ENCODE measurements at regions not wholly inside any gene's neighbourhood (a gene's known extent, or its start where the extent isn't known, plus 50 kb on each side); places are given as distances from the start of the nearest gene placed in this dataset.
A peak's percentile ranks its signal among the peaks of the same experiment; 100 is the strongest.
"Not testable (repeated sequence)": the region's sequence is repeated elsewhere in the genome, so short reads cannot be mapped to it uniquely, and the experiment has no call there.

DNA sequence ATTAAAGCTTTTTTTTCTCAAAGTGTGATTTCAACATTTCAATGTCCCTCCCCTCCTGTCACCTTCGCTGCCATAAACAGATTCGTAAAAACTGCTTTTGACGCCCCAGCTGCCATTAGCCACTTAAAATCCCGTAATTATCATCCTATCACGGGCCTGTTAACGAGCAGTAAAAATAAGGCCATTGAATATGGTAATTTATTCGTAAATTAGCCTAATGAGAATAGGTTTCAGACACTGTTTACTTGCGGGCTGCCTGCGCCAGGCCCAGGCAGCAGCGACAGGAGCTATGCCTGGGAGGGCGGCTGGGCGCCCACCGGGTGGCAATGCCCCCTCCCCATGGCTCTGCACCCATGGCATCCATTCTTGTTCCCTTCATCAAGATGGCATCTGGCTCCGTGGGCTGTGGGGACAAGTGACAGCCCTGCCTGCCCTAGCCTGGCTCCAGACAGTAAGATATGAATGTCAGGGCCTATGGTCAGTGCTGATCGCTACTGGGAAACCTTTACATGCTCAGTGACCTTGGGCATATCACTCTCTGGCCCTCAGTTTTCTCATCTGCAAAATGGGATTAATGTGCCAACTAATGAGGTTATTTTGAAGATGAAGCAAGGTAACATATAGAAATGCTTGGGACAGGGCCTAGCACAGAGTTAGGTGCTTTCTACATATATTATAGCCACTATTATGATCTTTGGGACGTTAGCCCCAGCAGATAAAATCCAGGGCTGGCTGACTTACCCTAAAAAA is 500.8 kb downstream of the MN1 start:
- DNase-seq = no peak

DNA sequence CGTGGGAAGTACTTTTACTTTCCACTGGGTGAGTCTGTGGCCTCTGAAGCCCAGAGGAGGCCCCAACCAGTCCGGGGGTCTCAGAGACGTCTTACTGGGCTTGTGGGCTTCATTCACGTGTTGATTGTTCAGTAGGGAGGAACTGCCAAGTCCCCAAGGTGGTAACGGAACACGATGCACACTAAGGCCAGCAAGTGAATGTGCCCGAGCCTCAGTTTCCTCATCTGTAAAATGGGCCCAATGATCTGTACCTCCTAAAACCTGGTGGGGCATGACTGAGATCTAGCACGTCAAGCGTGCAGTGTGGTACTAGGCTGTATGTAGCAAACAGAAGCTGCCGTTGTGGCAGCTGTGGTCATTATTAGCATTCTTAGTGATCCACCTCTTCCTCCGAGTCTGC is 499.1 kb downstream of the MN1 start:
- no peak for DNase-seq

DNA sequence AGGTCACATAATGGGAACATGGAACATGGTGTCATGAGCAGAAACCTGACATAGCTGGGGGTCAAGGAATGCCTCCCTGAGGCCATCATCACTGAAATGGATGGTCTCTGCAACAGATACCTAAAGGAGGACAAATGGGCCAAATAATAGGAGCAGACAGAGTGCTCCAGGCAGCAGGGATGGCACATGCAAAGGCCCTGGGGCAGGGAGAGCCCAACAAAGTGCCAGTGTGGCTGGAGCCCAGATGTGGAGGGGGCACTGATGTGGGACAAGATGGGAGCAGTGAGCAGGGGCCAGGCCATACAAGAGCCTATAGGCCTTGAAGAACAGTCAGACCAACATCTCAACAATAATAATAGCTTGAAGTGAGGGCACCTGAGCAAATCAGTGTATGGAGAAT is 497.8 kb downstream of the MN1 start:
- DNase-seq = no peak

DNA sequence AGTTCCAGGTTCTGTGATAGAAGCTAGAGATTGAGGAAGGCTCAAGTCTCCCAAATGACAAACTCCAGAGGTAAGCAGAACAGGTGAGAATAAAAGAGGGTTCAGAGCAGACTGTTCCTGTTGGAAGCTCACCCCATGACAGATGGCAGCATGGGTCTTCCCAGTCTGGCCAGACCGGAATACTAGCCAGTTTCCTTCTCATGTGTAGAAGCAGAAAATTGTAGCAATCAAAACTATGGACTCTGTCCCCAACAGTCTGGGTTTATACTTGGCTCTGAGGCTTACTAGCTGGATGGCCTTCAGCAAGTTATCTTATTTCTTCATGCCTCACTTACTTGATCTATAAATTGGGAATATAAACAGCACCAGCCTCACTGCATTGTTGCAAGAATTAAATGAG is 494.8 kb downstream of the MN1 start:
- DNase-seq = no peak

DNA sequence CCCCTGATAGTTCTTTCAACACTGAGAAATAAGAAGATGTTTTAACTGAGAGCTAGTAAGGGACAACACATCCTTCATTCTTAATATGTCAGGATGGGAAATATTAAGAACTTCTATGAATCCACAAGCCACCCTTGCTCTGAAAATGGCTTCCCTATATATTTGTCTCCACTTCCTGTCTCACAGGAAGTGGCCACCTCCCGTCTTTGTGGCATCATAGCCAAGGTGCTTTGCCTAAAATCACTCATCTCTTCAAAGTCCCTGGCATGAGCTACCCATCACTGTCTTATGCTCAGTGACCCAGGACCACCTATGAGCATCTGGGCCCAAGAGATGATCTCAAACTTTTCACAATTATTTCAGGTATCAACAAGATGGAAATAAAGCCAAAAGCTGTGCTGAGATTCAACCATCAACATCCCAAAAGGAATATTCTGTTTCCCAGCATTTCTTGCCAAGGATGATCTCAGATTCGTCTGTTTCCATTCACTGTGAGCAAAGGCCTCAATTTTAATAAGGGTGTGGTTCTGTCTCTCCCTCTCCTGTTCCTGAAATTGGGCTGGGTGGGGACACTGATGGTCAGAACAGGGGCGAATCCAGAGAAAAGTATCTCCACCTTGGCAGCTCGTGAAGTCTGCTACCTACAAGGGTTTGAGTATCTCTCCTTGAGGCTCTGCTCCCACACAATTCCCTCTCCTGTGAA is 493.9 kb downstream of the MN1 start:
- DNase-seq = no peak

DNA sequence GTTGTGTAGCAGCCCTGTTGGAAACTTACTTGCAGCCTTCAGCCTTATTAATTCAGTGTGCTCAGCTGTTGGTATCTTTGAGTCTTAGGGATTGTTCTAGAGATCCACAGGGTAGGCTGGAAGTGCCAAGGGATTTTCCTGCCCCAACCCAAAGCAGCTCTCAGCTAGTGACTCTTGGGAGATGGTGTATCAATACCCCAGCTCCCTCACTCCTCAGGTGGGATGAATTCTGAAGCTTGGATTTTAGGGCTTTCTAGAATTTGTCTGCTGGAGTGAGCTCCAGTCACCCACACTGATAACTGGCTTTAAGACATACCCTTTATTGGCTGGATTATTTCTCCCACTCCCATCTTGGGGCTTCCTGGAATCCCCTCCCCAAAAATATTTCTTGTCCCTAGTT is 493.0 kb downstream of the MN1 start:
- DNase-seq = no peak

DNA sequence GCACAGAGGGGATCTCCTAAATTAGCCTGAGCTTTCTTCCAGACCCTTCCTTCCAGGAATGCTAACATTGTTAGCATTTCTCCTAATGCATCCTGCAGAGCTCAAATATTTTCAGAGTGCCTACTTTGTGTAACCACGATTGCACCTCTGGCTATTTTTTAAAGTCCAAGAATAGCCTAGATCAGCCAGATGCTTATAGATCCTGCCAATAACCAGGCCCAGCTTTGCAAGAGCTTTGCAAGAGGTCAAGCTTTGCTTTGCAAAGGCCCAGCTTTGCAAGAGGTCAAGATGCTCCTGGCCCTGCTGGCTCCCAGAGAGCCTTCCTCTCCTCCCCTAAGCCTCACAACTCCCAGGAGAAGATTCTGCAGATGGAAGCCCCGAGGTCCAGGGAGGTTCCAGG is 491.9 kb downstream of the MN1 start:
- DNase-seq = no peak

DNA sequence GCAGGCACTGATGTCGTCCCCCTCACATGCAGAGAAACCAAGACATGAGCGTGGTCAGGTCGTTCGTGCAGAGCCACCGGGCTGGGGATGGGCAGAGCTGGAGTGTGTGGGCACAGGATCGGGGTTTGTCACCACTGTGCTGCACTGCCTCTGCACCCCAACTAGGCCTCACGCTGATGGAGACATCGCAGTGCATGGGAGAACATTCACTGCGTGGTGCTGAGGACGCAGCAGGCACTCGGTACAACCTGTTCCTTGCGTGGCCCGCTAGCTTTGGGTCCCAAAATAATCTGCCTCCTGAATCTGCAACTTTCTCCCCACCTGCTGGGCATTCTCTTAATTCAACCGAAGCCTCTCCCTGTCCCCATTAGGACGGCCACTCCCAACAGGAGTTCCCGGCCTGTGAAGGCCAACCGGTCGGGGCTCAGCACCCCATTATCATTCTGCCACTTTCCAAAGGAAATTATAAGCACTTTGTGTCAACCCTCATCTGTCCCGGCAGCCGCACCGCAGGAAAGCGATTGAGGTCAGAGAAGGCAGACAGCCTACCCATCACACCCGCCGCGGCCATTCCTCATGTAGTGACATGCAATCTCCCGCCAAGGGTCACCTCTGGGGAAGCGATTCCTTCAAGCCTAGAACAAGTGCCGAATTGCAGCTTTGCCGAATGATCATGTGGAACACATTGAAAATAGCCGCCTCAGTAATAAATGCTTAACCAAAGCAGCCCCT is 490.4 kb downstream of the MN1 start:
- no peak for DNase-seq

DNA sequence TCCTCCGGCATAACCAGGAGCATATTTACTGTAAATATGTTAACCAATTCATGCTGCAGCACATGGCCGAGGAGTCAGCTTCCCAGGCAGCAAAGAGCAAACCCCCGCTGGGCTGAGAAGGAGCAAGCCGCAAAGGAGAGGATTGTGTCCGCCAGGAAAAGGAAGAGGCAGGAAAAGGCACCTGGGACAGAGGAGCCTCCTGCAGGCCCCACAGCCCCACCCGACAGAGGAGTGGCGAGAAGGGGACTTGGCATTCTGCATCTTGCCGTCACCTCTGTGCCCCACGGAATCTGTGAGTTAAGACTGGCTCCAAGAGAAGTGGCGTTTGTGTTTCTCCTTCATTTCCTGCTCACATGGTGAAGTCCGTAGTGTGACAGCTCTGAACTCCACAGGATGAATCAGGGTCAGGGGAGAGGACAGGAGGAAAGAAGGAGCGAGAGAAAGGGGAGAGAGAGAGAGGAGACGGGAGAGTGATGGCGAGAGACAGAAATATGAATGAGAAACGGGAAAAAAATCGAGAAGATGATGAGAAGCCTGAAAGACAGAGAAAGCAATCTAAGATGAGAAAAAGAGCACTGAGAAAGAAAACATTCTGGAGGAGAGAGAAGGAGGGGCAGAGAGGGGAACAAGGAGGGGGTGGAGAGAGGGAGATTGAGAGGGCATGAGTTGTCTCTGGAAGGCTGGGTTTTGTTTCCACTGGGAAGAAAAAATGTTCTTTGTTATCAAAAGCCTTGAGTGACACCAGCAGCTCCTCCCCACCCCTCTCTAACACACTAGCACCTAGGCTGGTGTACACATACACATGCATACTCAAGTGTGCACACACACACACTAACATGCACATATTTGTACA is 489.6 kb downstream of the MN1 start:
- DNase-seq = no peak

DNA sequence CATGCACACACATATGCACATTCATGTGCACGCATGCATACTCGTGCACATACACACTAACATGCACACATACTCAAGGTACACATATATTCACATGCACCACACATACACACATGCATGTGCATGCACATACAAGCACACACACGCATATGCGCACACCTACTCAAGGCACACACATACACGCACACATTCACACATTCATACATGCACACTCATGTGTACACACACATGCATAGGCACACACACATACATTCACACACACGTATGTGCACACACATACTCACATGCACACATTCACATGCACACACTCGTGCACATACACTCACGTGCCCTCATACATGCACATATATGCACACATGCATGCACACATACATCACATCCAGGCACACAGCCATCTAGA is 489.0 kb downstream of the MN1 start:
- no peak for DNase-seq

DNA sequence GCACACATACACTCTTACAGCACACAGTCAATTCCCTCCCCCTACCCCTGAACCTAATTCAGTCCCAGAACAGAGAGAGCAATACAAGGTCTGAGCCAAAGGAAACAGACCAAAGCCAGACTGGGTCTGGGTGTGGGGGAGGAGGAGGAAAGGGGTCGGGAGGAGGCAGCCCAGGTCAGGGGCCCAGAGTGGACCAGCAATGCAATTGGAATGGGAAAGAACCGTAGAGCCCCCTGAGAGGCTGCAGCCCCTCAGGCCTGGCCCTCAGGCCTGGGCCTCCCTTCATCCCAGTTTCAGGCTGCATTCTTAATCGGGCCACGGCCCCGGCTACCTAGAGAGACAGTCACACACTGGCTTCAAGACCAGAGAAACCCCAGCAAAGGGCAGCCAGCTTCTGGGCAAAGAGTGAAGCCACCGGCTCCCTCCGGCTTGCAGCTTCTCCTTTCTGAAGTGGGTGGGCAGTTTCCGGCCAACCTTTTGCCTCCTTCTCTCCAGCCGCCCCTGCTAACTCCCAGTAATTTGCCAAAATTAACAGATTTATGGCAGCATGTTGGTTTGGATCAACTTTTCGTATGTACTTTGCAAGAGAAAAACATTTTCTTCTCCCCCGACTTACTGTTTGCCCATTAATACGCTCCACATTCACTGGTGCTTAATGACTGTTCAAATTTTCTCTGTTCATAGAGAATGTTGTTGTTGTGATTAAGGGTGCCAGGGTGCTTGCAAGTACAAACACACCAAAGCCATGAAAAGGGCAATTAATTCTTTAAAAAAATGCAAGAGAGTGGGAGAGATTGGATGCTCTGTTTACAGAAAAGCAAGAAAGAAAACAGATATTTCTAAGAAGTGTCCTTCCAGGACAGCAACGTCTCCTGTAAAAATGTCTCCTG is 488.3 kb downstream of the MN1 start:
- no peak for DNase-seq

DNA sequence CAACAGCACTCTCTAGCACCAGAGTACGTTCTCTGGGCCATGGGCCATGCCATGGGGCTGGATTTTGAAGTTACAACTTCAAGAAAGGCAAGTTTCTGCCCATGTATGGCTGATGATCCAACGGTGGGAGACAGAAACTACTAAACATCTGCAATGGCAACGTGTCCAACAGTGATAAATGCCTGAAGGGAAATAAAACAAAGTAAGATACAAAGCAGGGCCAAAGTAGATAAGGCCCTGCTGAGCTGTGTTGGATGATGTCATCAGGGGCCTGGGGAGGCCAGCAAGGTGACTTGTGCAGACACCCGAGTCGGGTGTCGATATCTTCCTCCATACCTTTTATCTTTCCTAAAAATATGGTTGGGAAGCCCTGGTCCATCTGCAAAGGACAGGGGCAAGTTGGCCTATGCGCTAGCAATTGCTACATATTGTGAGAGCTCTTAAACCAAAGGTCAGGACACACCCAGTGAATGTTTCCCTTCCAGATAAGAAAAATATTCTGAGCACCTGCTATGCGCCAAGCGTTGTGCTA is 487.2 kb downstream of the MN1 start:
- peak; percentile 88 for DNase-seq

DNA sequence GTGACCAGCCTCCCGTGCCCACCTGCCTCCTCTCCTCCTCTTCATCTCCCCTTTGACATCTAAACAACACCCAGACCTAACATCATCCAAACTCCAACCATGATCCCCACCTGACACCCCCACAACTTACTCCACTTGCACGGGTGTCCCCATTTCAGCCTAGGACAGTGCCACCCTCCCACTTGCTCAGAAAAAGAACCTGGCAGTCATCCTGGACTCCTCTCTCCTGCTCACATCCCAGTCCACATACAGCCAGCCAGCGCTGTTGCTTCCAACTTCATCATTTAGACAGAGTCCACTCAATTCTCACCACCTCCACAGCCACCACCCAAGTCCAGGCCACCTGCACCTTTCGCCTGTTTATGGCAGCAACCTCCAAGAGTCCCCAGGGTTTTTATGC is 485.7 kb downstream of the MN1 start:
- DNase-seq = no peak

DNA sequence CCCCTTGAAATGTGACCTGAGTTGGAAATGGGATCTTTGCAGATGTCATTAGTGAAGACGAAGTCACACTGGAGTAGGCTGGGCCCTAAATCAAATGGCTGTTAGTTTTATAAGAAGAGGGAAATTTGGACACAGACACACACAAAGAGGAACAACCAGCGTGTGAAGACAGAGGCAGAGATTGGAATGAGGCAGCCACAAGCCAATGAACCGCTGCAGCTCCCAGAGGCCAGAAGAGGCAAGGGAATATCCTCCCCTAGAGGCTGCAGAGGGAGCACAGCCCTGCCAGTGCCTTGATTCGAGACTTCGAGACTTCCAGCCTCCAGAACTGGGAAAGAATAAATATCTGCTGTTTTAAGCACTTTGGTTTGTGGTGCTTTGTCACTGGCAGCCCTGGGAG is 484.5 kb downstream of the MN1 start:
- no peak for DNase-seq

DNA sequence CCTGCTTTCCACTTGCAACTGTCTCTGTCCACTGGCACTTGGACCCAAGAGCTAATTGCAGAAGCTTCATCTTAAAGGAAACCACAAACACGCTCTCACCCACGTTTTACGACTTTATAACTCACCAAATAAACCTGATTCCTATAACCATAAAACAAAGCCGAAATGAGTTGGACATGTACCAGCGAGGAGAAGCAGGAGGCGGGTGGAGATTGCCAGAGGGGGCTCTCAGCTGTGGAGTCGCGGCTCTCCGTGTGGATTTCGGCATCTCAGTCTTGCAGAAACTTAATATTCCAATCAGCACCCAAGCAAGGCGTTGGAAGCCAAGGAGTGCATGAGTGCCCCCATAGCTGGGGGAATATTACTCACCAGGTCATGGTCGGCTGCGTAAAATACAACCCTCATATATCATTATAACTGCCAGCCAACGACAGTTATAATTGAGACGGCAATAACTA is 483.6 kb downstream of the MN1 start:
- DNase-seq = no peak

DNA sequence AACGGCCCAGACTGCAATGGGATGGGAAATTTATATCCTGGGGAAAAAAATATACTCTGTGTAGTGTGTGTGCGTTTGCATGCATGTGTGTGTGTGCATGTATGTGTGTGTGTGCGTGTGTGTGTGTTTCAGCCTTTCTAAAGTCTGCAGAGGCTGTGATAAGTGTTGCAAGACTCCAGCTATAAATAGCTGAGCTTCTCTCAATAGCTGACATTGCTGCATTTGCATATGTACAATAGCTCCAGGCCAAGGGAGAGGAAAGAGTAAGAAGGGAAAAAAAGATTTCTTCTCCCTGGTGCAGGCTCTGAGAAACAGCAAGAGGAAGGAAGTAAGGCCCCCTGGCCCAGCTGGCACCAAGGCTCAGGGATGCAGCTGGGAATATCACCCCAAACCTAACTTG is 483.0 kb downstream of the MN1 start:
- peak; percentile 27 for DNase-seq

DNA sequence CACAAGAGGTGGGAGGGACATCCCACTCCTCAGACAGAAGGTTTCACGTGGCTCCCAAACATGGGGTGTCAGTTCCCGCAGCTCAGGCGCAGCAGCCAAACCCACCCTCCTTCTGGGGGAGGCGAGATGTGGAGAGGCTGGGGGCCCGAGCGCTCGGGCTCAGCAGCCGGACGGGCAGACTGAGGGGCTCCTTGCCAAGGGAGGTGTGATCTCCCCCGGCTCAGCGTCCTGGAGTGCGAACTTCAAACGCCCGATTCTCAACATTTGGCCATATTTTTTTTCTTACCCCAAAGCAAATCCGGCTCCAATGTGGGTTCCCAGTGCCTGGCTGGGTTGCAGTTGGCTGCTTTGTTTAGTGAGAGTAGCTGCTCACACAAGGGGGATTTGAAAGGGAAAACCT is 477.9 kb downstream of the MN1 start:
- no peak for DNase-seq

DNA sequence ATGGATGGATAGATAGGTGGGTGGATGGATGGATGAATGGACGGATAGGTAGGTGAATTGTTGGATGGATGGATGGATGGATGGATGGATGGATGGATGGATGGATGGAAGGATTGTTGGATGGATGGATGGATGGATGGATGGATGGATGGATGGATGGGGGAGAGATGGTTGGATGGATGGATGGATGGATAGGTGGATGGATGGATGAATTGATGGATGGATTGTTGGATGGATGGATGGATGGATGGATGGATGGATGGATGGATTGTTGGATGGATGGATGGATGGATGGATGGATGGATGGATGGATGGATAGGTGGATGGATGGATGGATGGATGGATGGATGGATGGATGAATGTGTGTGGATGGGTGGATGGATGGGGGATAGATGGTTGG is 476.6 kb downstream of the MN1 start:
- DNase-seq = not testable (repeated sequence)

DNA sequence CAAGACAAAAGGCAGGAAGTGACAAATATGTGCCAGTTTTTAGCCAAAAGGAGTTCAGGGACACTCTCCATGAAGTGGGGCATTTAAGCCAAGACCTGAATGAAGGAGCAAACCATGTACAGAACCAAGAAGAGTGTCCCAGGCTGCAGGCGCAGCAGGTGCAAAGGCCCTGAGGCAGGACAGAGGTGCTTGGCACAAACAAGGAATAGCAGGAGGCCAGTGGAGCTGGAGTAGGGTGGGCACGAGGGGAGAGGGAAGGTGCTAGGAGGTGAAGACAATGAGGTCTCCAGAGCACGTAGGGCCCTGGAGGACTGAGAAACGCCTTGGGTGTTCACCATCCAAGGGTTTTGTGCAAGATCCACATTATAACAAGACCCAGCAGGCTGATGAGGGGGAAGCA is 474.1 kb downstream of the MN1 start:
- no peak for DNase-seq

DNA sequence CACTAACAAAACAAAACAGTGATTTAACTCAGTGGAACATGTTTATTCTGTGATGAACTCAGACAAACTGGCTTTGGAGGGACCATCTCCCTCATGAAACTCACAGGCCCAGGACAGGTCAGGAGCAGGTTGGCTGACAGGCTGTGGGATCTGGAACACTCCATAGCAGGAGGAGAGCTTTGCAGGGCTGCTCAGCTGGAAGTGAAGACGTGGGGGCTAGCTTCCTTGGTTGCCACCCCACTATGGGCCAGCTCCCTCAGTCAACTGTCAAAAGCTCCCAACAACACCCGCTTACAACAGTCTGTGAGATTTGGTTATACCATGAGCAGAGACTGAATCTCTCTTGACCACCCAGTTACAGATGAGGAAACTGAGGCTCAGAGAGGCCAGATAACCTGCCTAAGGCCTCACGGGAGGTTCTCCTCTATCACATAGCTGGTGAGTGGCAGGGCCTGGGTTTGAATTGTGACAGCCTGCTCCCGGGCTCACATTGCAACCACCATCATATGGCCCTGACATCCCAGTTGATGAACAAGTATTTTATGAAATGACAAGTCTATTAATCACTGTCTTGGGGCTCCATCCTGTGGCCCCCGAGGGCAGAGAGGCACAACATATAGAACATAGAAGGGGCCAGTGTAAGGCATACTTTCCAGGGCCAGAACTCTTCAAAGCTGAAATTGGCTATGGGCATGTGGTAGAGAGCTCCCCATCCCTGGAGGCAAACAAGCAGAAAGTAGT is 473.4 kb downstream of the MN1 start:
- no peak for DNase-seq

All from hematopoietic multipotent progenitor cell treated with erythropoietin and hydrocortisone succinate and interleukin-3 and kit ligand, for 6 days (in vitro differentiated cells).